Right lobe of liver (tissue), 4 donors: ENCODE measurements at regions not wholly inside any gene's neighbourhood (a gene's known extent, or its start where the extent isn't known, plus 50 kb on each side); places are given as distances from the start of the nearest gene placed in this dataset.

Experiments used
- POLR2A ChIP-seq: fragments of 450-650 bp; IDR thresholded peaks from one replicate; pipeline ENCODE4 v1.6.1; 2017; ENCODE audit warnings: antibody characterized with exemption, mild to moderate bottlenecking
- TF ChIP-seq, protein P1 (sequence below), 4 donors: fragments of 200-600 bp in 3 of 4; fragments of 450-650 bp in 1 of 4; IDR thresholded peaks; one replicate each; pipeline versions ENCODE4 v1.5.1 to v1.8.0; 2016 to 2022; ENCODE audit warnings: antibody characterized with exemption in 4 of 4, mild to moderate bottlenecking in 2 of 4
- donor health status: DM: no; HTN: no; CAD: no.
- donor health status: DM: no; HTN: no; CAD: no.
- donor health status: DM: no; HTN: yes; CAD: no.

DNA sequence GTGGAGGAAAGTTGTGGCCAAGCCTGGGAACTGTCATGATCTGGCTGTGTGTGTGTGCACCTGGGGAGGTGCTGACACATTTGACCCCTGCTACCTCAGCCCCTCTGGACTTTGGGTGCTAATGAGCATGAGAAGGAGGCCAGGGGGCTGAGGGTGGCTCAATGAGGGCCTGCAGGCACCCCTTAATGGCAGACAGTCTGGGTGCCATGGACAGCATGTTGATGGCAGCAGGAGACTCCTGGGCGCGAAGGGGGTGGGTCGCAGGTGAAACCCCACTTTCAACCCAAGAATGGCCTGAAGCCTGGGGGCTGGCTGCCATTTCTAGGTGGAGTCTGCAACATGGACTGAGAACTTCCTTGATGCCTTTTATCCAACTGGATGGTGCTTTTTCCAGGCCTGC lies 216.4 kb upstream of the TRPC4 start:
- TF ChIP-seq, protein P1, sequence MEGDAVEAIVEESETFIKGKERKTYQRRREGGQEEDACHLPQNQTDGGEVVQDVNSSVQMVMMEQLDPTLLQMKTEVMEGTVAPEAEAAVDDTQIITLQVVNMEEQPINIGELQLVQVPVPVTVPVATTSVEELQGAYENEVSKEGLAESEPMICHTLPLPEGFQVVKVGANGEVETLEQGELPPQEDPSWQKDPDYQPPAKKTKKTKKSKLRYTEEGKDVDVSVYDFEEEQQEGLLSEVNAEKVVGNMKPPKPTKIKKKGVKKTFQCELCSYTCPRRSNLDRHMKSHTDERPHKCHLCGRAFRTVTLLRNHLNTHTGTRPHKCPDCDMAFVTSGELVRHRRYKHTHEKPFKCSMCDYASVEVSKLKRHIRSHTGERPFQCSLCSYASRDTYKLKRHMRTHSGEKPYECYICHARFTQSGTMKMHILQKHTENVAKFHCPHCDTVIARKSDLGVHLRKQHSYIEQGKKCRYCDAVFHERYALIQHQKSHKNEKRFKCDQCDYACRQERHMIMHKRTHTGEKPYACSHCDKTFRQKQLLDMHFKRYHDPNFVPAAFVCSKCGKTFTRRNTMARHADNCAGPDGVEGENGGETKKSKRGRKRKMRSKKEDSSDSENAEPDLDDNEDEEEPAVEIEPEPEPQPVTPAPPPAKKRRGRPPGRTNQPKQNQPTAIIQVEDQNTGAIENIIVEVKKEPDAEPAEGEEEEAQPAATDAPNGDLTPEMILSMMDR (IDR thresholded peaks at IDR 0.05): no peak
- TF ChIP-seq POLR2A: no peak
